HG03442 (cell line): ENCODE measurements at regions not wholly inside any gene's neighbourhood (a gene's known extent, or its start where the extent isn't known, plus 50 kb on each side); places are given as distances from the start of the nearest gene placed in this dataset.

Source experiments
- ATAC-seq: cut with Tn5 transposase; IDR thresholded peaks from one replicate; pipeline ENCODE4 v1.9.1; 2021; ENCODE audit warnings: mild to moderate bottlenecking, moderate library complexity; ENCODE audit not compliant: unreplicated experiment

DNA sequence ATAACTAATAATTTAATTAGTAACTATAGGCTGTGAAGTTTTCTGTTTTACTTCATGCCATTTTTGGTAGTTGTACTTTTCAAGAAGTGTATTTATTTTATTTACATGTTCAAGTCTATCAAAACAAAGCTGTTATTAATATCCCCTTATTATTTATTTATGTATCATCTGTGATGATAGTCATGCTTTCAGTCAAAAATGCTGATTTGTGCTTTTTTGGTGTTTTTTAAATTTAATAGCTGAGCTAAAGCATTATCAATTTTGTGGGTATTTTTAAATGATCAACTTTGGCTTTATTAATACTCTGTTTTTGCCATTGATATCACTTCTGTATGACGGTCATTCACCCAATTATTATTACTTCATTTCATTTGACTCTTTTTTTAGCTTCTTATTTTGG, 1229.2 kb upstream of the CADM2 start:
- ATAC-seq, result no peak

DNA sequence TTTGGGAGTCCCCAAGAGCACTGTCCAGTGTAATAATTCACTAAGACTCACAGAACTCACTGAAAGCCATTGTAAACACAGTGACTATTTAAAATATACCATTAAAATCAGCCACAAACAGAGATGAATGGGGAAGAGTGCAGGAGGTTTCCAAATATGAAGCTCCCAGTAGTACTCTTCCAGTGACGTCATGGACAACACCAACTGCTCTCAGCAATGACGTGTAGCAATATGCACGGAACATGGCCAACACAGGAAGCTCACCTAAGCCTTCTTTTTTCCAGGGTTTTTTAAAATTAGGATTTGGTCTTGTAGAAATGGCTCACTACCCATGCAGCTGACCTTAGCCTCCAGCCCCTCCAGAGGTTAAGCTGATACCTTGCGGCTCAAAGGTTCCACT, 1224.1 kb upstream of the CADM2 start:
- no peak for ATAC-seq

DNA sequence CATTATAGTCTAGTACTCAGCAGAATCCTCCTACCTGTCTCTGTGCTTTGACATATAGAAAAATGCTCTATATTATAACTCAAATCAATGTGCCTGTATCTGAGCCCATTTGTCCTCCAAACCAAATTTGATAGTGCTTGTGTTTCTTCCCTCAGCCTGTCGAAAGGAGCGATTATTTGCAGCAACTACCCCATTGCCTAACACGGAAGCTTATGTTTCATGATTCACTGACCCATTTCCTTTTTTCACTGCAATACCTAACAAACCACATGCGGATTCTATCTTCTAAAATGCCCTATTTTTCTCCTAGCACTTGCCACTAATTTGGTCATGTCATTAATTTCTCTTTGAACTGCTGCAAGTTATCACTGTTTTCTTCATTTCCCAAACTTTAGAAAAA, 1220.6 kb upstream of the CADM2 start:
- ATAC-seq, result no peak

DNA sequence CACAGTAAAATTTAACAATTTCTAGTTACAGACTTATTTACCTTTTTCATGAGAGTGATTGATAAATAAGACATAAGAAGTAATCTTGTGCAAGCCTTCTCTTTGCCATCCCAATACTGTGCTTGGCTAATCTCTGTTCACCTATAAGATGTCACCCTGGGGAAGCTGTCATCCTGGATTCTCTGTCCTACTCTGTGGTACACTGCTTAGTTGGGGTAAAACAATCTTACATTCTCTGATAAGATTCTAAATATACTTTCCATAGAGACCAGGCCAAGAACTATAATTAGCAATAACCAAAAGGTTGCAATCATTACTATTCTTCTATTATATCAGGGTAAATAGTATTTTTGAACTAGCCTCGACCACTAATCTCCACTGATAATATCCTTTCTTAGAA, 1218.3 kb upstream of the CADM2 start:
- no peak for ATAC-seq

DNA sequence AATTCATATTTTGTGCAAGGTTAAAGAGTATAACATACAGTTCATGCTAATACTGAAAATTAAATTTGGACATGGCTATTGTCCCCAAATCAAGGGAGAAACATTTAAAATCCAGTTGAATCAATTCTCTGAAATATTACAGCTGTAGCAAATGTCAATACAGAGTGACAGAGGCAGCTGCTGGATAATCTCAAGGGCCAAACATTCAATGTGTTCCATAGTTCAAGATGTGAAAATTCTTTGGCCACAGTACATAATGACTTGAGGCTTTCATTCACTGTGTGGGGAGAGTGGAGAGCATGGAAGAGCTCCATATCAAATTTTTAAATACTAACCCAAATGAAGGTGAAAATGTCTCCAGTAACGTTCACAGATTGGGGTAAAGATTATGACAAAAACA, 1192.8 kb upstream of the CADM2 start:
- no peak for ATAC-seq

DNA sequence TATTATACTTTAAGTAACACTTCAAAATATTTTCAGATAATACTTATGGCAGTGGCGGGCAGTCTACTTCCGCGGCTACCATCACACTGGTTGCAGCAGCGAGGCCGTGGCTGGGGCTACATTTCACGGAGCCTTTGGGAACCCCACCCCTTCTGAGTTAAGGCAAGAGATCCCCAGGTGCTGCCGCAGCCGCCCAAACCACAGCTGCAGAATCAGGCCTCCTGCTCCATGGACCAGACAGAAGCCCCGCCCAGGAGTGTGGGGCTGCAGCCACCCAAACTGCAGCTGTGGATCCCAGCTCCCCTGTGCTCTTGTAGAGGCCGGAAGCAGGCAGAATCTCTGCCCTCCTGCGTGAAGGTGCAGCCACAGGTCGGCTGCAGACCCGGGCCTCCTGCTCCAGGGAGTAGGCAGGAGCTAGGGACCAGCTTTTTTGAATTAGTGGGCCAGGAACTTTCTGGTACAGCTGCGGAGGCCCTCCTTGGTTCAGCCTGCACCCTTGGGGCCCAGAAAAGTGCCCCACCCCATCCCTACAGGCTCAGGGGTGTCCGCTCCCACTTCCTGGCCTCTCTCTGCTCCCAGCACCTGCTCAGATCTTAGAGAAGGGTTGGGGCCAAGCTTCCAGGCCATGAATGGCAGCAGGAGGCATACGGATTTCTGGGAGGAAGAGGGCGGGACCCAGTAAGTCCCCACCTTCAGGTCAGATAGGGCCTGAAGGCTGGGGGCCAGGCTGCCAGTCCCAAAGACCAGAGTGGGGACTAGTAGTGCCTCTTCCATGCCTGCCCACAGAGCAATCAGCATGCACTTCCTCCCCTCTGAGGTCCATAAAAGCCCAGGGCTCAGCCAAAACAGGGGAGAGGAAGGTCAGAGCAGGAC, 1188.8 kb upstream of the CADM2 start:
- no peak for ATAC-seq

DNA sequence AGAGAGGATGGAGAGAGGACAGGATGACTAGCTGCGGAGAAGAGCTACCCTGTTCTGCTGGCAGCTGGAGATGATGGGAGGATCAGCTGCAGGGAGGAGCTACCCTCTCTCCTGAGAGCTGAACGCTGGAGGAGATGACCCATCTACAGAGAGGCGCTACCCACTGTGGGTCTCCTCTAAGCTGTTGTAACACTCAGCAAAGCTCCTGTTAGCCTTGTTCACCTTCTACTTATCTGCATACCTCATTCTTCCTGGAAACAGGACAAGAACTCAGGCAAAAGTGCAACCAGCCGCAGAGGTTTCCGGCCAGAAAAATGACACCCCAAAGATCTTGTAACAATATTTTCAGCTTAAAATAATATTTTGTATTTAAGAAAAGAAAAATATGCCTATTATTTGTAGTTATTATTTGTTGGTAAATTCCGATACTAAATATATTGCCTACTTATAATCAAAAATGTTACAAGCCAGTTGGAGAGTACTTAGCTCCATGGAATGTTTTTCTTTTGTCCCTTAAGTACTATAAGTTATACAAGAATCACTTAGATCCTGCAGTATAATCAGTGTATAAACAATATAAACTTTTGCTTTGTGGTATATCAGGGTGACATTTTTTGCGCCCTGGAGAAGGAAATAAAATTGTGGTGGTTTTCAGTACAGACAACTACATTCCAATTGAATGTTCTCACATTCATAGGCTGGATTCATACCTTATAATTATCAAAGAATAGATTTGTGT, 1188.0 kb upstream of the CADM2 start:
- ATAC-seq, result no peak

DNA sequence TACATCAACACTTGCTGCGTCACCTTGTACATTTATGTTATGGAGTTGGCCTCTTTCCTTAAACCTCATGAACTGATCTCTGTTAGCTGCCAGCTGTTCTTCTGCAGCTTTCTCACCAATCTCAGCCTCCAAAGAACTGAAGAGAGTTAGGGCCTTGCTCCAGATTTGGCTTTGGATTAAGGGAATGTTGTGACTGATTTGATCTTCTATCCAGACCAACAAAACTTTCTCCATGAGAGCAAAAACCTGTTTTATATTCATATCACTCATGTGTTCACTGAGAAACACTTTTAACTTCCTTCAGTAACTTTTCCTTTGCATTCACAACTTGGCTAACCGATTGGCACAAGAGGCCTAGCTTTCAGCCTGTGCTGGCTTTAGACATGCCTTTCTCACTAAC, 1156.0 kb upstream of the CADM2 start:
- no peak for ATAC-seq

DNA sequence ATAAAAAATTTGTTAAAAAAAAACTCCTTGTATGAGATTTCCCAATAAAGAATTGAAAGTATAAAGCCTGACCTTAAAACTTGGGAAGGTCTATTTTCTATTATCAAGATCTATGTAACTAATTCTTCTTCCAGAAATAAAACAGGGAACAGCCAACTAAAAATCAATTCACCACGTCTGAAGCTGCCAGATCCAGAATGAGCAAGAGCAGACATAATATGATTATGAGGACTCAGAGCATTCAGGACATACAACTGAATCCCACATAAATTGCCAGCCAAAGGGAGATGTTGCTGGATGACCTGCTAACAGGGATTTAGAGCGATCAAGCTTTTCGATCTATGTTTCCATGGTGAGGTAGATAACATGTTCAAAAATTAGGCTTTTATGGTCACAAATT, 1151.3 kb upstream of the CADM2 start:
- ATAC-seq, result no peak

DNA sequence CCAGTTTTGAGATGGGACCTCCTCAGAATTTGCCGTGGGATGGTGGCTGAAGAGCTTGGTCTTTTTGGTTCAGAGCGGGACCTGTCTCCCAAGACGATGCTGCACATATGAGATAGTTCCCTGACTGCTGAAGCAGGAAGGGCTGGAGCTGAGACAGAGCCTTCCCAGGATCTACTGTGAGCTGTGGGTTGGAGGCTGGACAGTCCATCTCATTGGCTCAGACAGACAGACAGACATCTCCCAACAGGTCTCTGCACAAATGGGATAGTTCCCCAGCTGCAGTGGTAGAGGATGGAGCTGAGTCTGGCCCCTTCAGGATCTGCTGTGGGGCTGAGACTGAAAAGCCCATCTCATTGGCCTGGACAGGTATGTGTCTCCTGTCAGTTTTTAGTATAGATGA, 1145.6 kb upstream of the CADM2 start:
- ATAC-seq, result no peak

DNA sequence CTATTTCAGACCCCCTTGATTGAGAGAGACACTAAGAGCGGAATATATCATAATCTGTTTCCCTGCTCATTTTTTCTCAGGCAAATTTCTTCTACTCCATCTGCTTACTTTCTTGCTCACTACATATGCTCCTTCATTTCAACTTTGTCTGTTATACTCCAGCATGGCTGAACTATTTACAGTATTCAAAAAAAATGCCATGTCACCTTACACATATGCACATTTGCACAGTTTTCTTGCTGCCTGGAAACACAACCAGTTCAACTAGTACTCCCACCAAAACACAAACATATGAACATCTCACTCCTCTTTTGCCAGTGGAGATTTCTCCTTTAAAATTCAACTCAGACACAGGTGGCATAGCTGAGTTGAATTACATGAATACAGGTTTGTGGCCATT, 1142.1 kb upstream of the CADM2 start:
- ATAC-seq, result no peak

DNA sequence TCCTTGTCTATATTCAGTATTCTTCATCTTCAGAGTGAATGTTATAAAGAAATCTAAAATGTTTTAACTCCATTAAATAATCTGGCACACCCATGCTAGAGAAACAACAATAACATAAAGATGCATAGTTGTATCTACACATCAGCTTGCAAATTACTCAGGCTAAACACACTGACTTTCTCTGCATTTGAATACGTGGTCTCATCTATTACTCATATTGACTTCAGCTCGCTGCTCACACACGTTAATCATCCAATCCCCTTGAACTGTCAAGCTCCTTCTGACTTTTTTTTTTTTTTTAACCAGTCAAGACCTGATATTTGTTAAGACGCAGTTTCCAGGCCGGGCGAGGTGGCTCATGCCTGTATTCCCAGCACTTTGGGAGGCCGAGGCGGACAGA, 1137.3 kb upstream of the CADM2 start:
- no peak for ATAC-seq

DNA sequence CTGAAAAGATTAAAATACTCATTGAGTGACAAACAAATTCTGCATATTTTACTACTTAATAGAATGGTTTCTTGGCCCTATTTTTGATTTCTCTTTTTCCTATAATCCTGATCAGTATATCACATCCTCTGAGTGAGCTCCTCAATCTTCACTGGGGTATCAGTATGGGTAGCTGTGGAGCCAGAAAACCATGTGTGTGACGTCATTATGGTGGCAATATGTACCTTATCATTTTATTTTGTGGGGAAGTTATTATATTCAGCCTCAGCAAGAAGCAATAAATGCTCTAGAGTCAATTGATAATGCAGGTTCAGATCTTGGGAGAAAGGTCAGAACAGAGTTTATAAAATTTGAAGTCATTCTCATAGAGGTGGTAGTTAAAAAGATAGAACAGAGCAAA, 1135.7 kb upstream of the CADM2 start:
- no peak for ATAC-seq

DNA sequence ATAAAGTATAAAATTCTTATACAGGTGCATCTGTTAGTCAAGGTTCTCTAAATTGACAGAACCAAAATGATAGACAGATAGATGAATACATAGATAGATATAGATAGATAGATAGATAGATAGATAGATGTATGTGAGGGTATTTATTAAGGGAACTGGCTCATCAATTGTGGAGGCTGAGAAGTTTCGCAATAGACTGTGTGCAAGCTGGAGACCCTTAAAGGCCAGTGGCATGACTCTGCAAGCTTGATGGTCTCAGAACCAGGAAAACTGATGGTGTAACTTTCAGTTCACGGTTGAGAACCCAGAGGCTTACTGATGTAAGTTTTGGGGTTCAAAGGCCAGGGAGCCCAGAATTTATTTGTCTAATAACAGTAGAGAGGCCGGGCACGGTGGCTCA, 1123.7 kb upstream of the CADM2 start:
- no peak for ATAC-seq

DNA sequence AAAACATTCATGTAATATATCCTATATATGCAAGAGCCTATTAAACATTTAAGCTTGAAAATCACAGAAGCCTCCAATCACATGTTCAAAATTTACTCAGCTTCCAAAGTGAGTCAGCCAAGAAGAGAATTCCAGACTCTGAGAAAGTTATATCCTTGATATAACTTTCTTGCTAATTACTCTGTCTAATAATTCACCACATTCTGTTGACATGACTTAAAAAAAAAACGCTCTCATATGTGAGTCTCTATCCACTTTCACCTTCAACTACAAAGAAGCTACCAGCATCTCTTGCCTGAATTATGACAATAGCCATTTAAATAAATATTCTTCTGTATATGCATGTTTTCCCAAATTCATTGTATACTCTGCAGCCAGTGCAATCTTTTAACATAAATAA, 1116.3 kb upstream of the CADM2 start:
- no peak for ATAC-seq

DNA sequence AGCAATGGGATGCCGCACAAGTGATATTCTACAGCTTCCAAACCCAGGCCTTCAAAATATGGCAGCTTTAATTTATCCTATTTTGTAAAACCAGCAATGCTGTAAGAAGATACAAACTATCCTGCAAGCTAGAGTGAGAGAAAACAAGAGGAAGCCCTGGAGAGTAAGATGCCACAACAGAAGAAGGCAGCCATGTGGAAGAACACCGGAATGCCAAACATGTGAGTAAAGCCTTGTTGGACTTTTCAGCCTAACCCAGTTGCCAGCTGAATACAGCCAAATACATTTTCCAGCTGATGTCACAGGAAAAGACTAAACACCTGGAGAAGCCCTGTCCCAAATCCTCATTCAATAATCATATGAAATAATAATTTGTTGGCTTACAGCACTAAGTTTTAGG, 1115.1 kb upstream of the CADM2 start:
- no peak for ATAC-seq

DNA sequence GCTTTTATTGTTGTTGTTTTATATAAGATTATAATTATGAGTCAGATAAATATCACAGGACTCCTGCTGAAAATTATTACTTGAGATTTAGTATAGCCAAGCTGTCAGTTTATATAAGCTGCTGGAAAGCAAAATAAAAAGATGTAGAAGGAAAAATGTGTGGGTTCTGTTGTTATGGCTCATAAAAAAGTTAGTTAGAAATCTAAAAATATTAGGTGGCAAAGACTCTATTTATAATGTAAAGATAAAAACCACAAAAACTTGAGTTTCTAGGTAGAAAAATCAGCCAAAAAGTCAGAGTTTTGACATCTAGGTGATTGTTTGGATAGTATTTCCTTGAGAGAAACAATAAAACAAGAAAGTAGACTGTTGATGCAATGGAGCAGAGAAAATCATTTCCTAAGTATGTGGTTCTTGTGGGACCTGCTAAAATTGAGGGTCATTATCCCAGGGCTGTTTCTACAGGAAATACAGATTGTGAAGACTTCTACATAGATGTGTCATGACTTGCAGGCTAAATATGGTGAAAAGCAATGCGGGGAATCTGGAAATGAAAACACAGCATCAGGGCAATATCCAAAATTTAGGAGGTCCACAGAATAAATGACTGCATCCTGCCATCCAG, 1109.6 kb upstream of the CADM2 start:
- ATAC-seq, result no peak

DNA sequence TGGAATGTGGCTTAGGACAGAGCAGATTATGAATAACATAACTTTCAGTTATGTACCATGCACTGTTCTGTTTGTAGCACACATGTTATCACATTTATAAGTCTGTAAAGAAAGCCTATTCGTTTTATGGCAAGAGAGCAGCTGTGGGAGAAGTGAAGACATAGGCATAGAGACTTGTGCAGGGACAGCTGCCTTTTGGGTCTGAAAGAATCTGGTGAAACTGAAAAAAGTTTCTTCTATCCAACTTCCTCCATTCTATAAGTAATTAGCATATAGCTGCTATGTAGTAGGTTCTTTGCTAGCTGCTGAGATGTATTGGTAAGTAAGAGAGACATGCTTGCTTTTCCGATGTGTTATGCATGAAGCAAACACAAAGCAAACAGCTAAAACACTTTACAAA, 1095.4 kb upstream of the CADM2 start:
- no peak for ATAC-seq

DNA sequence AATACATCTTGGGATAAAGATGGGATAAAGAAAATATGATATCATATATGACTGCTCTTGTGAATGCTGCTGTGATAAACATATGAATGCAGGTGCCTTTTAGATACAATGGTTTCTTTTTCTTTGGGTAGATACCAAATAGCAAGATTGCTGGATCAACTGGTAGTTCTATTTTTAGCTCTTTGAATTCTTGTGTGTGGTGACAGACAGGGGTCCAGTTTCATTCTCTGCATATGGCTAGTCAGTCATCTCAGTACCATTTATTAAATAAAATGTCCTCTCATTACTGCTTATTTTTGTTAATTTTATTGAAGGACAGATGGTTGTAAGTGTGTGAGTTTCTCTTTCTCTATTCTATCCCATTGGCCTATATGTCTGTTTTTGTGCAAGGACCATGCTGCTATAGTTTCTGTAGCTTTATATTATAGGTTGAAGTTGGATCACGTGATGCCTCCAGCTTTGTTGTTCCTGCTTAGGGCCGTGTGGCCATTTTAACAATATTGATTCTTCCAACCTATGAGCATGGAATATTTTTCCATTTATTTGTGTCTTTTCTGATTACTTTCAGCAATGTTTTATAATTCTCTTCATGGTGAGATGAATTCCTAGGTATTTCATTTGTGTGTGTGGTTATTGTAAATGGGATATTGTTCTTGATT, 1089.8 kb upstream of the CADM2 start:
- ATAC-seq, result no peak

DNA sequence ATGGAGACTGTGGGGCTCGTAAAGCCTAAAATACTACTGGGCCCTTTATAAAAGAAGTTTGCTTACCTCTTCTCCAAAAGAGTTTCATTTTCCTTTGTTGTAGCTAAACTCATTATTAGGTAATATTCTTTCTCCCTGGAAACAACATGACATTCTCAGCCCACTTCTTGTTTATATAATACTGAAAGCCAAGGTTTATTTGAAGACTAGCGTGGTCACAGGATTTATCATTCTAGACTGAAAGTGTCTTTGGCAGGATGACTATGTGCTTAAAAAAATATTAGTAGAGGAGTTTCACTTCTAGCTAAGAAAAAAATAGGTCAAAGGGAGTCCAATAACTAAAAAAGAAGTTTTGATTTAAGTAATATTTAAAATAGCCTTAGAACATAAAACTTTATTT, 1085.2 kb upstream of the CADM2 start:
- ATAC-seq, result no peak

DNA sequence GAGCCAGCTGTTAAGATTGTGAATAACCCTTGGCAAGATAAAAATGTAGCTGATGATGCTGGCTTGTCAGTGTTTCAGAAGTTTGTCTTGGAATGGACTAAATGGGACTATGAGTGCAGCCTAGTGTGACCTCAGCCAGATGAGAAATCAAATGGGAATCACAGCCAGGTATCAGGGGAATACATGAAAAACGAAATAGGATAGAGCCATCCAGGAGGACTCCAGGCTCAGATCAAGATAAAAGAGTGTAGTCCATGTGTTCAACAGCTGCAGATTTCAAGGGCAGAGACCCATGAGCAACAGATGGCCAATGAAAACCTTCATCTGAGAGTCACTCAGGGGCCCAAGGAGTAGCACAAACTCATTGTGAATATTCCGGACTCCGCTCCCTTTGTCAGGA, 1080.9 kb upstream of the CADM2 start:
- no peak for ATAC-seq

DNA sequence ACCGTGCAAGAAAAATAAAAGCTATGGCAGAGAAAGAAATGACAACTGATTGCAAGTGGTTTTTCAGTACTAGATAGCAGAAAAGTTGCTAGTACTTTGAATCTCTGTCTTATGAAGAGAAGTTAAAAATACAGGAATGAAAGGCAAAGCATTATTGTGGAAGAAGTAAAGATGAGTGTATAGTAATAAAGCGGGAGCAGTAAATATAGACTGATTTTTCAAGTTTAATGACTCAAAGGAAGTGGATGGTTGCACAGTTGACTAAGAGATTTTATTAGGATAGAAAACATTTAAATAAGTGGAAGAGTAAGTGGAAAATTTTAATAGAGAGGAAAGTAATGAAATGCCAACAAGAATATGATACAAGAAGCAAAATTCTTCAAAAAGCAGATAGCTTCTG, 1076.1 kb upstream of the CADM2 start:
- ATAC-seq, result no peak
